NCI-H1436 treated with DMSO at 0.1 percent for 48 hours (cell line): ENCODE measurements at regions not wholly inside any gene's neighbourhood (a gene's known extent, or its start where the extent isn't known, plus 50 kb on each side); places are given as distances from the start of the nearest gene placed in this dataset.
"Not testable (repeated sequence)": the region's sequence is repeated elsewhere in the genome, so short reads cannot be mapped to it uniquely, and the experiment has no call there.

ENCODE experiments used
- DNase-seq: peaks from one replicate; lab custom pipeline; 2025; lab: John Stamatoyannopoulos, UW

DNA sequence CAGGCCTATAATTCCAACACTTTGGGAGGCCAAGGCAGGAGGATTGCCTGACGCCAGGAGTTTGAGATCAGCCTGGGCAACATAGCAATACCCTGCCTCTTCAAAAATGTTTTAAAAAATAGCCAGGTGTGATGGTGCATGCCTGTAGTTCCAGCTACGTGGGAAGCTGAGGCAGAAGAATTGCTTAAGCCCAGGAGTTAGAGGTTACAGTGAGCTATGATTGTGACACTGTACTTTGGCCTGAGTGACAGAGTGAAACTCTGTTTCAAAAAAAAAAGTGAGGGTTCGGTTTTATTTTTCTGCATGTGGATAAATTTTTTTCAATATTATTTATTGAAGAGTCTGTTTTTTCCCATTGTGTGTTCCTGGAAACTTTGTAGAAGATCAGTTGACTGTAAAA is 208.1 kb downstream of the SLC4A3 start:
- no peak for DNase-seq

DNA sequence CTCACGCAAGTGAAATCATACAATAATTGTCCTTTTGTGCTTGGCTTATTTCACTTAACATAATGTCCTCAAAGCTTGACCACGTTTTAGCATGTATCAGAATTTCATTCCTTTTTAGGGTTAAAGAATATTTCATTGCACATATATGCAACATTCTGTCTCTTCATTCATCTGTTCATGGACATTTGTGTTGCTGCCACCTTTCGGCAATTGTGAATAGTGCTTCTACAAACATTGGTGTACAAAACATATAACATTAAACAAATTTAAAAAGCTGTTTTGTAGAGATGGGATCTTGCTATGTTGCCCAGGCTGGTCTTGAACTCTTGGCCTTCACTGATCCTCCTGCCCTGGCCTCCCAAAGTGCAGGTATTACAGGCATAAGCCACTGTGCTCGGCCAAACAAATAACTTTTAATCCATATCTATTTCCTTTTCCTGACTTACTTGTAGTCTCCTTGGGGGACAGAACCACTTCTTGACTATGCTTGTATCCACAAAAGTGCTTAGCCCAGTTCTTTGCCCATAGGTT is 209.3 kb downstream of the SLC4A3 start:
- DNase-seq, result no peak

DNA sequence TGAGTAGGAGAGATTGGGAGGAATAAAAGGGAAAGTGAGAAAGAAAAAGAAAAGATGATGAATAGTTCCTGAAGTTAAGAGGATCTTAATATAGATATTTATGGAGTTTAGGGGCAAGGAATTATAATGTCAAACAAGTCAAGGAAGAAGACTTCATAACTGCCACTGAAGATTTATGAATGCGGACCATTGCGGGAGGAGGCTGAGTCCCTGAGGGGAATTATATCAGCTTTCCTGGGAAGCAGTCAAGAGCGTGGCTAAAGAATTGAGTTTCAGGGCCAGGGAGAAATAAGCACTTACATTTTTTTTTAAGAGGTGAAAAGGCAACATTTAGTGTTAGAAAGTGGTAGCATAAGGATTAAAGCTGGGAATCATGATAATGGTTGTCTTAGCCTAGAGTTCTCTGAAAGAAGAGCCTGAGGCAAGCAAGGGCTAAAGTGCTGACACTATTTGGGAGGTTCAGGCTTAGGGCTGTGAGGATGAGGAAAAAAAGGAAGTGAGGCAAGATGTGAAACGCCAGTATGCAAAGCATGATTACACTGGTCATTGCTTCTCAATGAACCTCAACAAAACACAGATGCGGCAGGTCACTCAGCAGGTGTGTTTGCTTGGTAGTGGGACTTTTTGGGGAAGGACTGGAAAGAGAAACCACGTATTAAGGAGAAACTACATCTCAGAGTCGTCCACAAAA is 217.1 kb downstream of the SLC4A3 start:
- DNase-seq, result no peak

DNA sequence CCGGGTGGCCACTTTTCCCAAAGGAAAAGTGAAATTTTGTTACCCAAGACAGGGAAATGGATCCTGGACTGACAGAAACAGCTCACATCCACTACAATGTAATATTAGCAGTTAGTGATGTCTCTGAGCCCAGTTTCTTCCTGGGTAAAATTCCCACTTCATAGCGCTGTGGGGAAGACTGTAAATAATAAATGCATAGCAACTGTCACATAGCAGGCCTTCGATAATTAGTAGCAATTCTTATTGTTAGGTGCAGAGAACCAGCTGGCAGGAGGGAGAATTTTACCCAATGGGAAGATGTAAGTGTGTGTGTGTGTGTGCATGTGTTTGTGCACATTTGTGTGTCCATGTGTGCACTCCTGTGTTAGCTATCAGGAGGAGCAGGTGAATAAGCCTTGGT is 221.5 kb downstream of the SLC4A3 start:
- no peak for DNase-seq

DNA sequence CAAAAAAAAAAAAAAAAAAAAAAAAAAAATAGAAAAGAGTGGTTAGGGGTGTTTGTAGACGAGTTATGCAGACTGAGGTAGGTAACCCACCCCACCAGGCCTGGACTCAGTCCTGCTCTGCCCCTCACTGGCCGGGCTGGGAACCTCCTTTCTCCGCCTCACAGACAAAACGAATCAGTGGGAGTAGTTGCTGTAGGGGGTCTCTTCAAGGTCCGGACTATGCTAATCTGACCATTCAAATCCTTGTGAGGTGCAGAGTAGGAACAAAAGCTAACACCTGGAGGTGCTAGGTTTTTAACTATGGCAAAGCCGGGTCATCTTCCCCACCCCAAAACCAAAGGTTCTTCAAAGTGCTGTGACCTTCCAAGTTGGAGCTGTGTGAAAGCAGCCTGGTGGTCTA is 223.7 kb downstream of the SLC4A3 start:
- DNase-seq, result no peak

DNA sequence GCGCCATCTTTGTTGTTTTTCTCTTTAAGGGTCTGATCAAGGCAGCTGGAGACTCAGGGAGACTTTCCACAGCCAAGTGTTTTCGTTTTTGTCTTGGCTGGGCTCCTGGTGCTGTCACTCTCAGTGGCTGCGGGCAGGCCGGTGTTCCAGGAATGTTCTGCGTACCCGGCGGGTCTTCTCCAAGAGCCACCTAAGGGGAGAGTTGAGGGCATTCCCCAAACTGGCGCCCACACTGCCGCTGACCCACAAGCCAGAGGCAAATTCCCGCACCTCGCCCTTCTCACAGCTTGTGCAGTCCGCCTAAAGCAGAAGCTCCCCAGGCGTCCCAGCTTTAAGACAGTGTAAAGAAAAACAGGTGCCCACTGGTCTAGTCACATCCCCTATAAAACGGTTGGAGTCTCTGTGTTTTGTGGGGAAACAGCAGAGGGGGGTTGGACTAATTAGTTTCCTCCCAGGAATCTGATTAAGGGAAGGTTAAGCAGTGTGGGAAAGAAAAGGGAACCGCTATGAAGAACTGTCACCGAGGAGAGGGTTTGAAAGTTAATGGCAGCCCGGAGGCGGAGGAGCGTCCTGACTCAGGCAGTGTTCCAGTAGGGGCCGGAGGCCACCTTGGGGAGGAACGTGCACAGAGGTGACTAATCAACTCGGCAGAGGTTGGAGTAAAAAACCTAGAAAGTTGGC is 224.5 kb downstream of the SLC4A3 start:
- no peak for DNase-seq

DNA sequence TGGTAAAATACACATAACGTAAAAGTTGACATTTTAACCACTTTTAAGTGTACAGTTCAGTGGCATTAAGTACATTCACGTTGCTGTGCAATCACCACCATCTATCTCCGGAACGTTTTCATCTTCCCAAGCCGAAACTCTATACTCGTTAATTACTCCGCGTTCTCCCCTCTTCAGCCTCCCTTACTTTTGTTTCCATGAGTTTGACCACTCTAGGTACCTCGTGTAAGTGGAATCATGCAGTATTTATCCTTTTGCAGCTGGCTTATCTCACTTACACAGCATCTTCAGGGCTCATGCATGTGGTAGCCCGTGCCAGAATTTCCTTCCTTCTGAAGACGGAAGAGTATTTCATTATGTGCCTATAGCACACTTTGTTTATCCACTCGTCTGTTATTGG is 225.2 kb downstream of the SLC4A3 start:
- no peak for DNase-seq

DNA sequence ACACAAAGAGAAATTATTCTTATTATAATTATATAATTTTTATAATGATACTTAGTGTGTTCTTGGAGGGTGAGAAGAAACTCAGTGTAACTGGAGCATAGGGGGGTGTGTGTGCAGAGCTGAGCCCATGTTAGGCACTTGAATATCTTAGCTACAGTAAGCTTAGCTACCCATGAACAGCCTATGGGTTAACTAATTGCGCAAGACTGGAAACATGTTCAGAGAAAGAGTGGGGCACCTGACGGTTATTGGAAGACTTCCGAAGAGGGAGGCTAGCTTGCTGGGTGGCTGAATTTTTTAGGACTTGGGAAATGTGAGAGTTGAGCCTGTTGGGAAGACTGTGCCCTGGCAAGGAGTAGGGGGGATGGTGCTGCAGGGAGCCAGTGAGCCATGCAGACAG is 229.2 kb downstream of the SLC4A3 start:
- DNase-seq, result no peak

DNA sequence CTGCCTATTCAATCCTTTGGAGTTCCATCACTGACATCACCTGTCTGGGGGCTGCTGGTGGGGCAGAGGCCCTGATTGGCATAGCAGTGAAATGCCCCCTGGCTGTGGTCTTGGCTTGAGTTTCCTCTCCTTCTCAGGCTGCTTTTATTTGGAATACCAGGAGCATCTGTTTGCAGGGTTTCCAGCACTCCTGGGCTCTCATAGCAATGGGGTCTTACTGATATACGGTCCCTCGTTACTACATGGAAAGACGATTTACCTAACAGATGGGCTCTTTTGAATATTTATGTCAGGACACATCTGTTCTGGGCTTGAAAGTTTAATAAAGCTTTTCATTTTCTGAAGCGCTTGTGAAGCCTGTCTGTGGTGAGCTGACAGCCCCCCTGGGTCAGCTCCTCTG is 230.3 kb downstream of the SLC4A3 start:
- no peak for DNase-seq

DNA sequence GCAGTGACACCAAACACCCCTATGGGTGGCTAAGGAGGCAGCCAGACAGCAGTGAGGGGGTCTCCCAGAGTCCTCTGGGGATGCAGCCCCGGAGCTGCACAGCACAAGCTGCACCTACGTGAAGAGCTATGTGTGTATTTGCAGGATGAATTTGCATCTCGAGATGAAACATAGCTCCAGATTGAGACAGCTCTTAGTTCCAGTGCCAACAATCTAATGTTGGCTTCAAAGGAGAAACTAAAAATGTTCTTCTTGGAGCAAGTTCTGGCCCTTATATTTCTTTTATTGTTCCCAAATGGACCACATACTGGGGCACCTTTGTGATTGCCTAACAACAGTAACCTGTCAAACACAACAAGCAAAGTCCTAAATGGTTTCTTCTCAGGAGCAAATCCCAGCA is 233.9 kb downstream of the SLC4A3 start:
- no peak for DNase-seq

DNA sequence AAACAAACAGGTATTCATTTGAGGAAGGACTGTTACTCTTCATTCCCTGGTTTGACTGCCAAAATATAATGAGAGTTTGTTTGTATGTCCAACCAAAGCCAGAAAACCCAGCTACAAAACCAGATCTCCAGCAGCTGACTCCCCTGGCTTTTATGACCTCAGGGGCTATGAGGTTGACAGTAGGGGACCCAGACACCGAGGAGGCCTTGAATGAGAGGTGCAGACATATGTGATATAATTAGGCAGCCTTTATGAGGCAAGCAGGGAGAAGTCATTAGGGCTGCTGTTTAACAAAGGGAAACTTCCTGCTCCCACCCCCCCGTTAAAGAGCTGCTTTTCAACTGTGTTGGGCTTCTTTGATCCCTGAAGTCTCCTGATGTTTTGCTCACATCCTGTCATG is 236.7 kb downstream of the SLC4A3 start:
- no peak for DNase-seq

DNA sequence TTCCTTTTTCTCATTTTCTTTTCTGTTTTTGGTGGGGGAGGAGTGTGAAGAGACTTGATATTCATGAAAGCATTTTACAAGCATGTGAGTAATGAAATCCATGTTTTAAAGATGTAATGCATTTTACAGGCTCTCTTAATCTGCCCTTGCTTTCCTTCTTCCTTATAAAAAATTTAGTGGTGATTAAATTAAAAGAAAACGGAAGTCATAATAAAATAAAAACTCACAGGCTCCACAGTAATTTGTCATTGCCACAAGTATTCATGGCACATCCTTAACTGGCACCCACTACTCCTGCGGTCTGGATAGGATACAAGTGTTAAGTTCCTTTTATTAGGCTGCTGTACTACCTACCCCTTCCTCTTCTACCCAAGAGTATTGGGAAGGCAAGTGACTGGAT is 241.2 kb downstream of the SLC4A3 start:
- DNase-seq, result no peak

DNA sequence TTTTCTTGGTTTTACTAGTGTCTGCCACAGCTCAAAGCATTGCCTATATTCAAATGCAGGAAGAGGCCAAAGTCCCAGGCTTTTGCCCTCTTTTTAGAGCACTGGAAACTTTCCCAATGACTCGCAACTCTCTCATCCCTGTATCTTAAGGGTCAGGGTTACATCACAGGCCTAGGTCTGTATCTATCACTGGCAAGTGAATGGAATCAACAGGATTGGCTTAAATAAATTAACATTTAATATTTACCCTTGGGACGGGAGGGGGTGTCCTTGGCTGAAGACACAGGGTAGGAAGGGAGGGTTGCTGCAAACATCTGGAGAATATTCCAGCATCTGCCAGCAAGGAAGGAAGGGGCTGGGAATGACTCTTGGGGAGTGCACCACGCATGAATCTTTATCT is 242.6 kb downstream of the SLC4A3 start:
- no peak for DNase-seq

DNA sequence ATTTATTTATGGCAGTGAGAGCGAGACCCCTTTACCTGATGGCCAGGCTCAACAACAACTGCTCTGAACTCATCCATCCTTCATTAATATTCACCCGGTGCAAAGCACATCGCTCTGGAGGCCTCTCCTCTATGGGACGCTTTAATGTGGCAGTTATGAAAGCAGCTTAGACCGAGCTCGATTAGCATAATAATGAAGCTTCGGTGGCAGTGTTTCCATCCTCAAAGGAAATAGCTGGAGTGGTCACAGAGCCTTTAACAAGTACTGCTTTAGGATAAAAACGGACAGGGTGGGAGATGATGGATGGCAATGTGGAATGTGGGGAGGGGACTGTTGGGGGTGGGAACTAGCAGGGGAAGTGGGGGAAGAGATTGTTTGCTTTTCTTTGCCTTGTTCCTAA is 243.9 kb downstream of the SLC4A3 start:
- no peak for DNase-seq

DNA sequence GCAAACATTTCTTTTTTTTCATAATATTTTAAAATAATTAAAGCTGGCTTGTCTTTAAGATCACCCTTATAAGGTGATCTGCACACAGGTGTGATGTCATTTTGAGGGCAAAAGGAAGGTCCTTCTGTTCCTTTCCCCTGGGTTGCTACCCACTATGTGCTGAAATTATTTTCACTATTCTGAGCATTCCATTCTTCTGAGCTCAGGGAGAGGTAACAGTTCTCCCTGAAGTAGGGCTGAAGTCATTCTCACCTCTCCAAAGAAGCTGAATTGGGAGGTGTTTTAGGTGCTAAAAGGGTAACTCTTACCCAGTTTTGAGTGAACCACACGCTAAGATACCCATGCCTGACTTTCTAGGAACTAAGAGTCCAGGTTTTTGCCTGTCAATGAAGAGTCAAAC is 247.6 kb downstream of the SLC4A3 start:
- no peak for DNase-seq

DNA sequence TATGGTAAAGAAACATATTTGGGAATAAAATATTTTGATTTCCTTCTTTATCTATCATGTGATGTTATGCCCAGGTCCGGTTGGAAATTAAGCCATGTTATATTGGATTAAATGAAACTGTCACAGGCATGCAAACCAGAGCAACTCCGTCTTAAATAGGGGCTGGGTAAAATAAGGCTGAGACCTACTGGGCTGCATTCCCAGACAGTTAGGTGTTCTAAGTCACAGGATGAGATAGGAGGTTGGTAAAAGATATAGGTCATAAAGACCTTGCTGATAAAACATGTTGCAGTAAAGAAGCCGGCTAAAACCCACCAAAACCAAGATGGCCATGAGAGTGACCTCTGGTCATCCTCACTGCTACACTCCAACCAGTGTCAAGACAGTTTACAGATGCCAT is 248.6 kb downstream of the SLC4A3 start:
- DNase-seq, result not testable (repeated sequence)

DNA sequence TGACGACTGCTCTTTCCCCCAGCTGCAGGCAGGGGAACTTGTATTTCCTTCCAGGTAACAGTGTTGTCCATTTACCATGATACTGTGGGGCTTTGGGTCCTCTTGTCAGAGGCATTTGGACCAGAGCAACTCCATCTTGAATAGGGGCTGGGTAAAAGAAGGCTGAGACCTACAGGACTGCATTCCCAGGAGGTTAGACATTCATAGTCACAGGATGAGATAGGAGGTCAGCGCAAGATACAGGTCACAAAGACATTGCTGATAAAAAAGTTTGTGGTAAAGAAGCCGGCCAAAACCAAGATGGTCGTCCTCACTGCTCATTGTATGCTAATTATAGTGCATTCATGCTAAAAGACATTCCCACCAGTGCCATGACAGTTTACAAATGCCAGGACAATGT is 249.5 kb downstream of the SLC4A3 start:
- no peak for DNase-seq

DNA sequence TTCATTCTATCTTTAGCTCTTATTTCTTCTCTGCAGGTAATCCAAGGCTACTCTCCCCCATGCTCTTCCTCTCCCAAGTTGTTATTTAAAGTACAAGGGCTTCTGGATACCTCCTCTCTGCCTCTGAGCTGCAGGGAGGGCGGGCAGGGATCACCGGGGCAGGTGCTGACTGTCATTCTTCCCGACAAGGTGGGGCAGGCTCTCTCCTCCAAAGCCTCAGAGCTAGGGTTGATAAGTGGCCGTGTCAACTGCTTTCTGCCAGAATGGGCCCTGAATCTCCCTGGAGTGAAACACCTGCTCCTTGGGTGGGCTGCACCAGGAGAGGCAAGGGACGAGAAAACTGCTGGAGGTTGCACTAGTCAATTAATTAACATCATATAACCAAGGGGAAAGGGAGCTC is 250.3 kb downstream of the SLC4A3 start:
- DNase-seq, result no peak

DNA sequence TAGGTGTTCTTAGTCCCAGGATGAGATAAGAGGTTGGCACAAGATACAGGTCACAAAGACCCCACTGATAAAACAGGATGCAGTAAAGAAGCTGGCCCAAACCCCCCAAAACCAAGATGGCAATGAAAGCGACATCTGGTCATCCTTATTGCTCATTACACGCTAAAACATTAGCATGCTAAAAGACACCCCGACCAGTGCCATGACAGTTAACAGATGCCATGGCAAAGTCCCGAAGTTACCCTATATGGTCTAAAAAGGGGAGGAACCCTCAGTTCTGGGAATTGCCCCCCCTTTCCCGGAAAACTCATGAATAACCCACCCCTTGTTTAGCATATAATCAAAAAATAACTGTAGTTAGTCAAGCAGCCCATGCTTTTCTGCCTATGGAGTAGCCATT is 251.1 kb downstream of the SLC4A3 start:
- DNase-seq, result no peak

DNA sequence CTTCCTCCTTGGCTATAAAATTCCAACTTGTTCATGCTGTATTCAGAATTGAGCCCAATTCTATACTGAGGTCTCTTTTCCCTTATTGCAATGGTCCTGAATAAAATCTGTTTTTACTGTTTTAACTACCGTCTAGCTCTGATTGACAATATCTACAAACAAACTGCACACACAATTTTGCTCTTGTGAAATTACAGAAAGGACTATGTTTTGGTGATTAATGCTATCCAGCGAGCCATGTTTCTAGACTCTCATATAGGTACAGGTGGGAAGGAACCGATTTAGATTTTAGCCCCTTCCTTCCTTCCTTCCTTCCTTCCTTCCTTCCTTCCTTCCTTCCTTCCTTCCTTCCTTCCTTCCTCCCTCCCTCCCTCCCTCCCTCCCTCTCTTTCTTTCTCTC is 254.4 kb downstream of the SLC4A3 start:
- DNase-seq, result no peak

DNA sequence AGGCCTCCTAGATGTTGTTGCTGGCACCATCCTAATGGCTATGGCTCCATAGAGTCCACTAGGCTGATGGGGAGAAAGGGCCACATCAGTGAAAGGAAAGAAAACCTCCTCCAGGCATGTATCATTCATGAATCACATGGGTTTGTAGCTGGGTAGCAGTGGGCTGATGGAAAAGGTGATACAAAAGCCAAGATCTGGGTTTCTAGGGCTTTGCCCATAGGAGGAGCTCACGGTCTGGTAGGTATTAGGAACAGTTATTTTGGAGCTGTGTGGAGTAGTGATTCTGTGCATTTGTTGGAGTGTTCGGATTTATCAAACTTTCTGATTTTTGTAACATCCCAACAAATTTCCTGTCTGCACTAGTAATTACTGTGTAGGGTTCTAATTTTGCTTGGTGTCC is 259.2 kb downstream of the SLC4A3 start:
- no peak for DNase-seq

DNA sequence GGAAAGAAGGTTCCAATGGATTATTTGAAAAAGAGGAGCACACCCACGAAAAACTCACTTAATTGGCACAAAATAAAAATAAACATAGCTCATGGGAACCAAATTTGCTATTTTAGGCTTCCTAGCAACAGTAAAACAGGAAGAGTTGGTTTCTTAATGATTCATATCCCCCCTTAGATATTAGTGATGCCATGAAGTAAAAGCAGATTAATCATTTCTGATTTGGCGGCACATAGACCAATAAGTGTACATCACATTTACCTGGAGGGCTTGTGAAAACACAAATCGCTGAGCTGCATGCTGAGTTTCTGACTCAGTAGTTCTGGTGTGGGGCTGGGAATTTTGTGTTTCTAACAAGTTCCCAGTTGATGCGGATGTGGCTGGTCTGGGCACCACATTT is 260.4 kb downstream of the SLC4A3 start:
- DNase-seq, result no peak

DNA sequence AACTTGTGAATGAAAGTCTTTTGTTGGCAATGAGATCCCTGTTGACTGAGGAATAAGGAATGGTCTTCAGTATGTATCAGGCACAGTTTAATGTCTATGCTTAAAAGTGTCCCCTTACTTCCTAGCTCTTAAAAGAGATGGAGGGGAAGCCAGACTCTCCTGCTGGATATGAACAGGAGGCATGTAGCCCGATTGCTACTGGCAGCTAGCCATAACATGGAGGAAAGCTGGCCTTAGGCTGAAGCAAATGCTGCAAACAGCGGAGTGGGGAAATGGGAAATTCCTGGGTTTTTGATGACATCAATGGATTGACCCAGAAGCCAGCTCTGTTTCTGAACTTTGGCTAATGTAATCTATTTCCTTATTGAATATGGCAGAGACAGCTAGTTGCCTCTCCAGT is 266.1 kb downstream of the SLC4A3 start:
- no peak for DNase-seq

DNA sequence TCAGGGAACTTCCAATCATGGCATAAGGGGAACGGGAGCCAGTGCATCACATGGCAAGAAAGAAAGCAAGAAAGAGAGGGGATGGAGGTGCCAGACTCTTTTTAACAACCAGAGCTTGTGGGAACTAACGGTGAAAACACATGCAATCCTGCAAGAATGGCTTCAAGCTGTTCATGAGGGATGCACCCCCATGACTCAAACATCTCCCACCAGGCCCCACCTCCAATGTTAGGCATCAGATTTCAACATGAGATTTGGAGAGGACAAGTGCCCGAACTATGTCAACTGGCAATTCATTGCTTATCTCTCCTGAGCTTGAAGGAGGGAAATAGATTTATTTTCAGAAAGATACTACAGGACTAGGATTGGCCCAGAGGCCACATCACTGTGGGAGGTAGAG is 270.0 kb downstream of the SLC4A3 start:
- no peak for DNase-seq
